22Rv1 (cell line): ENCODE measurements at regions not wholly inside any gene's neighbourhood (a gene's known extent, or its start where the extent isn't known, plus 50 kb on each side); places are given as distances from the start of the nearest gene placed in this dataset.

Source experiments
- CTCF ChIP-seq: fragments of 450-650 bp; IDR thresholded peaks from 2 replicates; pipeline ENCODE4 v1.5.1; 2017; ENCODE audit warnings: mild to moderate bottlenecking
- ZFX ChIP-seq: fragments of 450-650 bp; IDR thresholded peaks from 2 replicates; pipeline ENCODE4 v1.6.1; 2017; ENCODE audit warnings: antibody characterized with exemption, borderline replicate concordance

- TF ChIP-seq CTCF (no peak), ZFX (no peak)
Observed at GRCh38 chr2:40544072-40544471, 92.2 kb upstream of the SLC8A1 start.
